ENCODE measurements at regions not wholly inside any gene's neighbourhood (a gene's known extent, or its start where the extent isn't known, plus 50 kb on each side); places are given as distances from the start of the nearest gene placed in this dataset.
"Not testable (repeated sequence)": the region's sequence is repeated elsewhere in the genome, so short reads cannot be mapped to it uniquely, and the experiment has no call there.

- no peak for DNase-seq (ENCODE audit: low read depth in 4 of 4, low spot score in 1 of 4)
Observed at GRCh38 chr13:90868321-90868920, 479.1 kb upstream of the MIR17HG start.

- no peak for DNase-seq (ENCODE audit: low read depth in 4 of 4, low spot score in 1 of 4)
Observed at GRCh38 chr13:90869580-90869979, 477.9 kb upstream of the MIR17HG start.

- no peak for DNase-seq (ENCODE audit: low read depth in 4 of 4, low spot score in 1 of 4)
Observed at GRCh38 chr13:90872491-90873025, 474.9 kb upstream of the MIR17HG start.

GRCh38 chr13:90880790-90881189 lies 466.7 kb upstream of the MIR17HG start:
- DNase-seq (ENCODE audit: low read depth in 4 of 4, low spot score in 1 of 4), result no peak

- no peak for DNase-seq (ENCODE audit: low read depth in 4 of 4, low spot score in 1 of 4)
Observed at GRCh38 chr13:90882551-90882950, 464.9 kb upstream of the MIR17HG start.

GRCh38 chr13:90883592-90883991 lies 463.9 kb upstream of the MIR17HG start:
- no peak for DNase-seq (ENCODE audit: low read depth in 4 of 4, low spot score in 1 of 4)

GRCh38 chr13:90884066-90884465 lies 463.4 kb upstream of the MIR17HG start:
- no peak for DNase-seq (ENCODE audit: low read depth in 4 of 4, low spot score in 1 of 4)

- no peak for DNase-seq (ENCODE audit: low read depth in 4 of 4, low spot score in 1 of 4)
Observed at GRCh38 chr13:90889906-90890834, 457.3 kb upstream of the MIR17HG start.

GRCh38 chr13:90891329-90891728 lies 456.2 kb upstream of the MIR17HG start:
- no peak for DNase-seq (ENCODE audit: low read depth in 4 of 4, low spot score in 1 of 4)

GRCh38 chr13:90893199-90893598 lies 454.3 kb upstream of the MIR17HG start:
- not testable (repeated sequence) for DNase-seq (ENCODE audit: low read depth in 4 of 4, low spot score in 1 of 4)

GRCh38 chr13:90896002-90896401 lies 451.5 kb upstream of the MIR17HG start:
- no peak for DNase-seq (ENCODE audit: low read depth in 4 of 4, low spot score in 1 of 4)

- no peak for DNase-seq (ENCODE audit: low read depth in 4 of 4, low spot score in 1 of 4)
Observed at GRCh38 chr13:90898811-90899210, 448.7 kb upstream of the MIR17HG start.

GRCh38 chr13:90899416-90899815 lies 448.1 kb upstream of the MIR17HG start:
- DNase-seq (ENCODE audit: low read depth in 4 of 4, low spot score in 1 of 4), result no peak

- DNase-seq (ENCODE audit: low read depth in 4 of 4, low spot score in 1 of 4), result no peak
Observed at GRCh38 chr13:90902255-90902654, 445.2 kb upstream of the MIR17HG start.

GRCh38 chr13:90906554-90906953 lies 440.9 kb upstream of the MIR17HG start:
- no peak for DNase-seq (ENCODE audit: low read depth in 4 of 4, low spot score in 1 of 4)

GRCh38 chr13:90908792-90909191 lies 438.7 kb upstream of the MIR17HG start:
- DNase-seq (ENCODE audit: low read depth in 4 of 4, low spot score in 1 of 4), result no peak

- DNase-seq (ENCODE audit: low read depth in 4 of 4, low spot score in 1 of 4), result no peak
Observed at GRCh38 chr13:90910018-90910639, 437.4 kb upstream of the MIR17HG start.

GRCh38 chr13:90912247-90912646 lies 435.2 kb upstream of the MIR17HG start:
- DNase-seq (ENCODE audit: low read depth in 4 of 4, low spot score in 1 of 4), result no peak

GRCh38 chr13:90918536-90918935 lies 429.0 kb upstream of the MIR17HG start:
- DNase-seq (ENCODE audit: low read depth in 4 of 4, low spot score in 1 of 4), result no peak

- no peak for DNase-seq (ENCODE audit: low read depth in 4 of 4, low spot score in 1 of 4)
Observed at GRCh38 chr13:90919153-90919552, 428.3 kb upstream of the MIR17HG start.

- no peak for DNase-seq (ENCODE audit: low read depth in 4 of 4, low spot score in 1 of 4)
Observed at GRCh38 chr13:90926459-90926858, 421.0 kb upstream of the MIR17HG start.

- no peak for DNase-seq (ENCODE audit: low read depth in 4 of 4, low spot score in 1 of 4)
Observed at GRCh38 chr13:90928109-90928508, 419.4 kb upstream of the MIR17HG start.
